Panc1 (cell line): ENCODE measurements at regions not wholly inside any gene's neighbourhood (a gene's known extent, or its start where the extent isn't known, plus 50 kb on each side); places are given as distances from the start of the nearest gene placed in this dataset.

Experiments
- ATAC-seq: fragments of 200-7000 bp; cut with Tn5 transposase; 2 replicates; pipeline ENCODE4 v1.9.1; 2020; ENCODE audit warnings: mild to moderate bottlenecking, moderate library complexity
- BruUV-seq: library from RNA; stranded (reverse); fragments of 400-500 nt; replicated peaks from 2 replicates; lab custom pipeline; 2021; lab: Mats Ljungman, UMichigan
- CTCF ChIA-PET: fragments of 300-600 bp; sonication (Branson Sonifier 250); formaldehyde crosslinking; loops from one replicate; lab custom pipeline; 2022; ENCODE audit warnings: antibody characterized with exemption; lab: Charles Lee
- POLR2A ChIA-PET: fragments of 300-600 bp; sonication (Branson Sonifier 250); formaldehyde crosslinking; loops from one replicate; lab custom pipeline; 2022; ENCODE audit warnings: antibody characterized with exemption; lab: Charles Lee
- DNase-seq: peaks from one replicate; pipeline ENCODE4 v3.0.0-alpha.2; 2010; ENCODE audit warnings: low read depth, low spot score
- H3K27ac ChIP-seq: 2 replicates; pipeline ENCODE4 v1.5.1; 2011; ENCODE audit warnings: mild to moderate bottlenecking, low read length, inconsistent platforms
- H3K27me3 ChIP-seq: fragments of 200-500 bp; sonication (Bioruptor generic); 2 replicates; pipeline ENCODE4 v1.6.0; 2014; ENCODE audit warnings: low read length, inconsistent platforms; ENCODE audit not compliant: control insufficient read depth, insufficient read depth
- H3K36me3 ChIP-seq: fragments of 200-500 bp; sonication (Bioruptor generic); 2 replicates; pipeline ENCODE4 v1.5.1; 2014; ENCODE audit warnings: inconsistent platforms, mild to moderate bottlenecking, low read length, moderate library complexity; ENCODE audit not compliant: control insufficient read depth, insufficient read depth
- H3K4me1 ChIP-seq: 2 replicates; pipeline ENCODE4 v1.5.1; 2011; ENCODE audit warnings: inconsistent platforms, mild to moderate bottlenecking, low read length, moderate library complexity; ENCODE audit not compliant: control insufficient read depth, insufficient read depth
- H3K4me3 ChIP-seq, 2 experiments: 2 replicates each; pipeline ENCODE4 v1.5.1; 2011 to 2012; ENCODE audit warnings: low read depth in 2 of 2, low read length in 2 of 2, mild to moderate bottlenecking in 2 of 2, inconsistent platforms in 1 of 2, moderate library complexity in 1 of 2
- H3K9me3 ChIP-seq: fragments of 200-500 bp; sonication (Bioruptor generic); 2 replicates; pipeline ENCODE4 v1.5.1; 2014; ENCODE audit warnings: low read depth, mild to moderate bottlenecking, inconsistent platforms, low read length, moderate library complexity; ENCODE audit not compliant: control insufficient read depth, insufficient read depth
- CTCF ChIP-seq: fragments of 450-650 bp; IDR thresholded peaks from 2 replicates; pipeline ENCODE4 v1.5.1; 2017; ENCODE audit warnings: mild to moderate bottlenecking
- POLR2AphosphoS5 ChIP-seq: IDR thresholded peaks from 2 replicates; pipeline ENCODE4 v1.6.1; 2012; ENCODE audit warnings: mild to moderate bottlenecking, low read depth, low read length, moderate library complexity
- REST ChIP-seq, 2 experiments: IDR thresholded peaks; 2 replicates each; pipeline ENCODE4 v1.6.1; 2011 to 2012; ENCODE audit warnings: low read depth in 2 of 2, control low read depth in 1 of 2, low read length in 1 of 2, mild to moderate bottlenecking in 1 of 2, moderate library complexity in 1 of 2; ENCODE audit not compliant: insufficient read depth in 1 of 2
- SIN3A ChIP-seq: IDR thresholded peaks from 2 replicates; pipeline ENCODE4 v1.6.1; 2012; ENCODE audit warnings: low read depth, mild to moderate bottlenecking, low read length, moderate library complexity, borderline replicate concordance; ENCODE audit not compliant: insufficient read depth
- TCF7L2 ChIP-seq: IDR thresholded peaks from 2 replicates; pipeline ENCODE4 v1.6.1; 2011; ENCODE audit warnings: mild to moderate bottlenecking, low read depth, low read length, inconsistent platforms
- in situ Hi-C: cut with HindIII; loops from 2 replicates; pipeline ENCODE4 v1.10.0; 2016; ENCODE audit warnings: low sequenced_read_pairs, low pct_unique_long_range_greater_than_20kb
- intact Hi-C: fragments of 100-400 bp; cut with micrococcal nuclease; formaldehyde crosslinking; loops from one replicate; pipeline ENCODE4 v1.10.0; 2022; ENCODE audit not compliant: unreplicated experiment

GRCh38 chr4:141922236-141922635 is 285.9 kb downstream of the IL15 start:
- no peaks in the 10 kb centered on the region for H3K9me3 ChIP-seq
- H3K27ac ChIP-seq = no peak overlapping the region
- no peaks in the 10 kb centered on the region for H3K4me1 ChIP-seq
- no peak overlapping the region for H3K4me3 ChIP-seq
- in situ Hi-C loops = no loop called here
- BruUV-seq = no TSS peak
- H3K36me3 ChIP-seq = no peaks in the 10 kb centered on the region
- ChIA-PET CTCF (no interaction called here), POLR2A (no interaction called here)
- H3K27me3 ChIP-seq = no peaks in the 10 kb centered on the region
- no peak for TF ChIP-seq SIN3A
- TF ChIP-seq POLR2AphosphoS5 = no peak
- no peak for TF ChIP-seq TCF7L2
- TF ChIP-seq REST (IDR thresholded peaks at IDR 0.05; ENCODE audit: insufficient read depth in 1 of 2, low read depth in 2 of 2, low read length in 1 of 2) = no peak
- no peak for TF ChIP-seq CTCF
- intact Hi-C loops = no loop called here
- DNase-seq = no peak
- no peak for ATAC-seq

DNA sequence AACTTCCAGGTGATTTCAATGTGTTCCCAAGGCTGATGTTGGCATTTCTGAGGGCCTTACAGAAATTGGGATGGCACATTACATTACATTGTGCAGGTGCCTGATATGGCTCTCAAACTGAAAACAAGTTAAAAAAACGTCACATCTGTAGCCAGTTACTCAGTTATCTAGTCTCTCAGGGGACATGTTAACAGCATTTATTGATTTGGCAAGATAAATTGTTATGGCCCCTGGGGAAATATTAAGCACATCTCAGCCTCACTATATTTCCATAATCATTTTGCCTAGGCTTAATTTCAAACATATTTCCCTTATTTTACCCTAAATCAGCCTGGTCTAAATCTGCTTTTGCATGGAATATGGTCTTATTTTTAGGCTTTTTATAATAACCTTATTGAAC is 290.0 kb downstream of the IL15 start:
- Histone ChIP-seq H3K4me3 (no peak overlapping the region), H3K36me3 (no peaks in the 10 kb centered on the region), H3K9me3 (no peaks in the 10 kb centered on the region), H3K4me1 (no peaks in the 10 kb centered on the region), H3K27me3 (no peaks in the 10 kb centered on the region), H3K27ac (no peak overlapping the region)
- no TSS peak for BruUV-seq
- ATAC-seq (no peak), DNase-seq (no peak)
- TF ChIP-seq TCF7L2 (no peak), SIN3A (no peak), CTCF (no peak), POLR2AphosphoS5 (no peak), REST (IDR thresholded peaks at IDR 0.05; ENCODE audit: insufficient read depth in 1 of 2, low read depth in 2 of 2, low read length in 1 of 2) (no peak)
- POLR2A ChIA-PET = no interaction called here
- CTCF ChIA-PET = no interaction called here
- intact Hi-C loops (no loop called here), in situ Hi-C loops (no loop called here)
